Activated CD8-positive, alpha-beta T cell treated with anti-CD3 and anti-CD28 coated beads for 36 hours (primary cell): ENCODE measurements at regions not wholly inside any gene's neighbourhood (a gene's known extent, or its start where the extent isn't known, plus 50 kb on each side); places are given as distances from the start of the nearest gene placed in this dataset.

Experiments used
- ATAC-seq: fragments of 200-7000 bp; cut with Tn5 transposase; one replicate; pipeline ENCODE4 v1.10.0; 2021; ENCODE audit warnings: mild to moderate bottlenecking, moderate library complexity
- CTCF ChIA-PET: fragments of 350-600 bp; sonication (Branson Sonifier 250); formaldehyde crosslinking; loops from one replicate; lab custom pipeline; 2021; ENCODE audit warnings: antibody characterized with exemption; lab: Charles Lee
- POLR2A ChIA-PET: fragments of 350-600 bp; sonication (Branson Sonifier 250); formaldehyde crosslinking; loops from one replicate; lab custom pipeline; 2021; ENCODE audit warnings: antibody characterized with exemption; lab: Charles Lee
- DNase-seq: peaks from one replicate; pipeline ENCODE4 v3.0.0-alpha.2; 2020
- H3K27ac Mint-ChIP-seq: one replicate; pipeline ENCODE4 v1.8.0; 2021; ENCODE audit warnings: mild to moderate bottlenecking, mixed read lengths
- H3K27me3 Mint-ChIP-seq: one replicate; pipeline ENCODE4 v1.8.0; 2021; ENCODE audit warnings: mixed read lengths
- H3K36me3 Mint-ChIP-seq: one replicate; pipeline ENCODE4 v1.8.0; 2021; ENCODE audit warnings: low read depth, mixed read lengths
- H3K4me1 Mint-ChIP-seq: one replicate; pipeline ENCODE4 v1.8.0; 2021; ENCODE audit warnings: low read depth, mixed read lengths
- H3K4me3 Mint-ChIP-seq: one replicate; pipeline ENCODE4 v1.8.0; 2021; ENCODE audit warnings: mild to moderate bottlenecking, moderate library complexity, mixed read lengths
- H3K9me3 Mint-ChIP-seq: one replicate; pipeline ENCODE4 v1.8.0; 2021; ENCODE audit warnings: mixed read lengths
- intact Hi-C: fragments of 100-400 bp; cut with micrococcal nuclease; formaldehyde crosslinking; loops from one replicate; pipeline ENCODE4 v1.10.0; 2022
- TF ChIP-seq, protein P1 (sequence below): fragments of 200-600 bp; IDR thresholded peaks from one replicate; pipeline ENCODE4 v1.8.0; 2022; ENCODE audit warnings: antibody characterized with exemption, mild to moderate bottlenecking

DNA sequence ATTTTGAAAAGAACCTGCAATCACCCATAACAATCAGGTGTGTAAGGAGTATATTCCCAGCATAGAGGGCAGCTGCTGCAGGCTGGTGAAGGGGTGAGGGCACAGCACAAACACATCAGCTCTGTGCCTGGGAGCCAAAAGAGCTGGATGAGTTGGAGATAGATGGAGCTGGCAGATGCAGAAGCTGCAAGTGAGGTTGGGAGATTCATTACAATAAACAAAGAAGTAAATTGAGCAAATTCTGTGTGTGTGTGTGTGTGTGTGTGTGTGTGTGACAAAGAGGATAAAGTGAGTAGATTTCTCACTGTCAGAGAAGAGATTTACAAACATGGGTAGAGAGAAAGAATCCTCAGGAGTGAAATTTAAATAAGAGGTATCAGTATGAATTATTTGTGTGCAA, 994.7 kb downstream of the EPHA3 start:
- no peaks in the 10 kb centered on the region for H3K36me3 Mint-ChIP-seq
- ATAC-seq (no peak), DNase-seq (no peak)
- POLR2A ChIA-PET = no interaction called here
- peaks cover 14% of the 10 kb centered on the region for H3K9me3 Mint-ChIP-seq
- no peaks in the 10 kb centered on the region for H3K27me3 Mint-ChIP-seq
- H3K4me1 Mint-ChIP-seq = no peaks in the 10 kb centered on the region
- intact Hi-C loops = no loop called here
- CTCF ChIA-PET = no interaction called here
- no peak overlapping the region for H3K27ac Mint-ChIP-seq
- no peak overlapping the region for H3K4me3 Mint-ChIP-seq
- TF ChIP-seq, protein P1, sequence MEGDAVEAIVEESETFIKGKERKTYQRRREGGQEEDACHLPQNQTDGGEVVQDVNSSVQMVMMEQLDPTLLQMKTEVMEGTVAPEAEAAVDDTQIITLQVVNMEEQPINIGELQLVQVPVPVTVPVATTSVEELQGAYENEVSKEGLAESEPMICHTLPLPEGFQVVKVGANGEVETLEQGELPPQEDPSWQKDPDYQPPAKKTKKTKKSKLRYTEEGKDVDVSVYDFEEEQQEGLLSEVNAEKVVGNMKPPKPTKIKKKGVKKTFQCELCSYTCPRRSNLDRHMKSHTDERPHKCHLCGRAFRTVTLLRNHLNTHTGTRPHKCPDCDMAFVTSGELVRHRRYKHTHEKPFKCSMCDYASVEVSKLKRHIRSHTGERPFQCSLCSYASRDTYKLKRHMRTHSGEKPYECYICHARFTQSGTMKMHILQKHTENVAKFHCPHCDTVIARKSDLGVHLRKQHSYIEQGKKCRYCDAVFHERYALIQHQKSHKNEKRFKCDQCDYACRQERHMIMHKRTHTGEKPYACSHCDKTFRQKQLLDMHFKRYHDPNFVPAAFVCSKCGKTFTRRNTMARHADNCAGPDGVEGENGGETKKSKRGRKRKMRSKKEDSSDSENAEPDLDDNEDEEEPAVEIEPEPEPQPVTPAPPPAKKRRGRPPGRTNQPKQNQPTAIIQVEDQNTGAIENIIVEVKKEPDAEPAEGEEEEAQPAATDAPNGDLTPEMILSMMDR = no peak

GRCh38 chr3:90121326-90121725, 1013.9 kb downstream of the EPHA3 start:
- TF ChIP-seq, protein P1 = no peak
- no peak overlapping the region for H3K4me3 Mint-ChIP-seq
- no peaks in the 10 kb centered on the region for H3K36me3 Mint-ChIP-seq
- H3K4me1 Mint-ChIP-seq = no peaks in the 10 kb centered on the region
- ChIA-PET CTCF (no interaction called here), POLR2A (no interaction called here)
- H3K27ac Mint-ChIP-seq = no peak overlapping the region
- no peak for DNase-seq
- H3K9me3 Mint-ChIP-seq = peaks cover 8% of the 10 kb centered on the region
- ATAC-seq = no peak
- no peaks in the 10 kb centered on the region for H3K27me3 Mint-ChIP-seq
- intact Hi-C loops = no loop called here

DNA sequence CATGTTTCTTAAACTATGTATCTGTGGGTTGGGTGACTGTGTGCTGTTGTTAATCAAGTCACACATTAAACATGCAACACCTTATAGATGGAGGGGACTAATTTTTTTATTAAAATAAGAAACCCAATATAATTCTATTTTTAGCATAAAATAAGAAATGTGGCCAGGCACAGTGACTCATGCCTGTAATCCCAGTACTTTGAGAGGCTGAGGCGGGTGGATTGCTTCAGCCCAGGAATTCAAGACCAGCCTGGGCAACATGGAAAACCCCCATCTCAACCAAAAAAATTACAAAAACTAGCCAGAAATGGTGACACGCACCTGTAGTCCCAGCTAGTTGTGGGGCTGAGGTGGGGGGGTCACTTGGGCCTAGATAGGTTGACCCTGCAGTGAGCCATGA, 1021.0 kb downstream of the EPHA3 start:
- H3K4me3 Mint-ChIP-seq = no peak overlapping the region
- ATAC-seq = no peak

DNA sequence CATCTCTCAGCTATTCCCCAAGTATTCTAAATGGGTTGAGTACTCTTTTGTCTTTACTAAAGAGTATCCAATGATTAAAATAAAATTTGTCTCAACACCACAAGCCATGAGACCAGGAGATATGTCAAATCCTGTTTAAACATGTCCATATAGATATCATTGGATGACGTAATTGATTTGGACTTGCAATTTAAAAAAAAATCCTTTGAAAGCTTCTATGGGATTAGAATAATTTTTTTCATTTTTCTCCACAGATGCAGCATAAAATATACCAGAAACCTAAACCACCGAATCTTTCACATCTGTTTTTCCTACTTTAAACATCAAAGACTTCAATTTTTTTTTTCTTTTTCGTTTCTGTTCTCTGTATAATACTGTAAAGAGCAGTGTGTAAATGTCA, 1022.3 kb downstream of the EPHA3 start:
- Mint-ChIP-seq H3K36me3 (no peaks in the 10 kb centered on the region), H3K4me1 (no peaks in the 10 kb centered on the region), H3K4me3 (no peak overlapping the region), H3K9me3 (peaks cover 11% of the 10 kb centered on the region), H3K27me3 (no peaks in the 10 kb centered on the region), H3K27ac (no peak overlapping the region)
- intact Hi-C loops = no loop called here
- TF ChIP-seq, protein P1 = no peak
- ATAC-seq (no peak), DNase-seq (no peak)
- CTCF ChIA-PET = no interaction called here
- POLR2A ChIA-PET = no interaction called here

More for the DNA sequence above, 1021.0 kb downstream of the EPHA3 start:
- H3K9me3 Mint-ChIP-seq = peaks cover 11% of the 10 kb centered on the region
- H3K4me1 Mint-ChIP-seq = no peaks in the 10 kb centered on the region
- H3K27ac Mint-ChIP-seq = no peak overlapping the region
- TF ChIP-seq, protein P1 = no peak
- H3K27me3 Mint-ChIP-seq = no peaks in the 10 kb centered on the region
- H3K36me3 Mint-ChIP-seq = no peaks in the 10 kb centered on the region
- POLR2A ChIA-PET = no interaction called here
- CTCF ChIA-PET = no interaction called here
- intact Hi-C loops = no loop called here
- DNase-seq = no peak

DNA sequence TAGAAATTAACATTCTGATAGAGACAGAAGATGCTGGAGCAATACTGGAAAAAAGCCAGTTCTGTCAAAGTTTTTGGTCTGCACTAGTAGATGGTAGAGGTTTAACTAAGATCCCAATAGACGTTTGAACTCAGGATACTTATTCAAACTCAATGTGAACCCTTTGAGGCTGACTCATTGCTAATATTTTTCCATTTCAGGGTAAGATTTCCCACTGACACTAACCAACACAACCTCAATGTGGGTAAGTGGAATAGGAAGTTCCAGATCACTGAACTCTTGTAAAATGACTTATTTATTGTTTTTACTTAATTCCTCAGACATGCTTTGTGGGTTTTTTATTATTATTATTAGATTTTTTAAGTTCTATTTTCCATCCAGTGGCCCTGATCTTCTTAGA, 1024.8 kb downstream of the EPHA3 start:
- intact Hi-C loops = no loop called here
- Mint-ChIP-seq H3K27ac (no peak overlapping the region), H3K36me3 (no peaks in the 10 kb centered on the region), H3K27me3 (no peaks in the 10 kb centered on the region), H3K4me1 (no peaks in the 10 kb centered on the region), H3K4me3 (no peak overlapping the region), H3K9me3 (peaks cover 4% of the 10 kb centered on the region)
- ChIA-PET CTCF (no interaction called here), POLR2A (no interaction called here)
- DNase-seq (no peak), ATAC-seq (no peak)
- TF ChIP-seq, protein P1 = no peak
